ENCODE measurements at regions not wholly inside any gene's neighbourhood (a gene's known extent, or its start where the extent isn't known, plus 50 kb on each side); places are given as distances from the start of the nearest gene placed in this dataset.

- DNase-seq (no peak), ATAC-seq (replicated peaks in 1 of 2) (no peak)
- Mint-ChIP-seq H3K4me1 (ENCODE audit: low read depth) (no peaks in the 10 kb centered on the region), H3K36me3 (ENCODE audit: insufficient read depth in 2 of 2) (no peaks in the 10 kb centered on the region), H3K27me3 (ENCODE audit: low read depth) (peaks cover 19% of the 10 kb centered on the region), H3K9me3 (no peaks in the 10 kb centered on the region), H3K4me3 (no peak overlapping the region), H3K27ac (no peak overlapping the region)
Measured at GRCh38 chr9:19618816-19619215, 170.0 kb downstream of the SLC24A2 start.

- Mint-ChIP-seq H3K9me3 (peaks cover 0 to 2% of the 10 kb centered on the region in 2 donors), H3K4me3 (no peak overlapping the region), H3K36me3 (ENCODE audit: insufficient read depth in 2 of 2) (no peaks in the 10 kb centered on the region), H3K27me3 (ENCODE audit: low read depth) (peaks cover 24% of the 10 kb centered on the region), H3K4me1 (ENCODE audit: low read depth) (no peaks in the 10 kb centered on the region), H3K27ac (no peak overlapping the region)
- DNase-seq (no peak), ATAC-seq (replicated peaks in 1 of 2) (no peak)
Measured at GRCh38 chr9:19615036-19615624, 173.7 kb downstream of the SLC24A2 start.

GRCh38 chr9:19614294-19614693, 174.5 kb downstream of the SLC24A2 start:
- no peak for DNase-seq
- H3K4me3 Mint-ChIP-seq, result no peak overlapping the region
- H3K9me3 Mint-ChIP-seq, result peaks cover 0 to 2% of the 10 kb centered on the region in 2 donors
- no peaks in the 10 kb centered on the region for H3K36me3 Mint-ChIP-seq (ENCODE audit: insufficient read depth in 2 of 2)
- peaks cover 25% of the 10 kb centered on the region for H3K27me3 Mint-ChIP-seq (ENCODE audit: low read depth)
- no peaks in the 10 kb centered on the region for H3K4me1 Mint-ChIP-seq (ENCODE audit: low read depth)
- no peak for ATAC-seq (replicated peaks in 1 of 2)
- no peak overlapping the region for H3K27ac Mint-ChIP-seq

- ATAC-seq (replicated peaks in 1 of 2), result no peak
- no peak overlapping the region for H3K27ac Mint-ChIP-seq
- peaks cover 0 to 4% of the 10 kb centered on the region in 2 donors for H3K9me3 Mint-ChIP-seq
Measured at GRCh38 chr9:19600538-19600937, 188.3 kb downstream of the SLC24A2 start.

GRCh38 chr9:19598722-19599121, 189.9 kb downstream of the ACER2 start:
- peaks cover 22% of the 10 kb centered on the region for H3K27me3 Mint-ChIP-seq (ENCODE audit: low read depth)
- no peaks in the 10 kb centered on the region for H3K4me1 Mint-ChIP-seq (ENCODE audit: low read depth)
- no peak overlapping the region for H3K4me3 Mint-ChIP-seq
- H3K36me3 Mint-ChIP-seq (ENCODE audit: insufficient read depth in 2 of 2), result no peaks in the 10 kb centered on the region
- ATAC-seq (replicated peaks in 1 of 2) (no peak), DNase-seq (no peak)
- H3K9me3 Mint-ChIP-seq, result peaks cover 0 to 4% of the 10 kb centered on the region in 2 donors
- no peak overlapping the region for H3K27ac Mint-ChIP-seq

More at GRCh38 chr9:19600538-19600937, 188.3 kb downstream of the SLC24A2 start:
- Mint-ChIP-seq H3K27me3 (ENCODE audit: low read depth) (peaks cover 24% of the 10 kb centered on the region), H3K4me3 (no peak overlapping the region), H3K4me1 (ENCODE audit: low read depth) (no peaks in the 10 kb centered on the region), H3K36me3 (ENCODE audit: insufficient read depth in 2 of 2) (no peaks in the 10 kb centered on the region)
- no peak for DNase-seq

- Mint-ChIP-seq H3K4me3 (no peak overlapping the region), H3K9me3 (peaks cover 0 to 4% of the 10 kb centered on the region in 2 donors), H3K4me1 (ENCODE audit: low read depth) (no peaks in the 10 kb centered on the region), H3K27ac (no peak overlapping the region), H3K27me3 (ENCODE audit: low read depth) (peaks cover 16% of the 10 kb centered on the region), H3K36me3 (ENCODE audit: insufficient read depth in 2 of 2) (no peaks in the 10 kb centered on the region)
- DNase-seq (no peak), ATAC-seq (replicated peaks in 1 of 2) (no peak)
Measured at GRCh38 chr9:19597176-19597575, 188.4 kb downstream of the ACER2 start.

- Mint-ChIP-seq H3K4me1 (ENCODE audit: low read depth) (no peaks in the 10 kb centered on the region), H3K27ac (no peak overlapping the region), H3K4me3 (no peak overlapping the region), H3K9me3 (peaks cover 0 to 4% of the 10 kb centered on the region in 2 donors), H3K27me3 (ENCODE audit: low read depth) (peaks cover 26% of the 10 kb centered on the region), H3K36me3 (ENCODE audit: insufficient read depth in 2 of 2) (no peaks in the 10 kb centered on the region)
- DNase-seq, result no peak
- no peak for ATAC-seq (replicated peaks in 1 of 2)
Measured at GRCh38 chr9:19595003-19595402, 186.2 kb downstream of the ACER2 start.

GRCh38 chr9:19587678-19588077, 178.9 kb downstream of the ACER2 start:
- Mint-ChIP-seq H3K9me3 (peaks cover 0 to 2% of the 10 kb centered on the region in 2 donors), H3K27me3 (ENCODE audit: low read depth) (peaks cover 17% of the 10 kb centered on the region), H3K4me1 (ENCODE audit: low read depth) (no peaks in the 10 kb centered on the region), H3K4me3 (no peak overlapping the region), H3K27ac (no peak overlapping the region), H3K36me3 (ENCODE audit: insufficient read depth in 2 of 2) (no peaks in the 10 kb centered on the region)
- ATAC-seq (replicated peaks in 1 of 2), result no peak
- DNase-seq, result no peak

- no peak for DNase-seq
- H3K27ac Mint-ChIP-seq, result no peak overlapping the region
- no peaks in the 10 kb centered on the region for H3K36me3 Mint-ChIP-seq (ENCODE audit: insufficient read depth in 2 of 2)
- H3K27me3 Mint-ChIP-seq (ENCODE audit: low read depth), result peaks cover 7% of the 10 kb centered on the region
- ATAC-seq (replicated peaks in 1 of 2), result no peak
- no peak overlapping the region for H3K4me3 Mint-ChIP-seq
- H3K4me1 Mint-ChIP-seq (ENCODE audit: low read depth), result no peaks in the 10 kb centered on the region
- H3K9me3 Mint-ChIP-seq, result no peaks in the 10 kb centered on the region
Measured at GRCh38 chr9:19583890-19584289, 175.1 kb downstream of the ACER2 start.

GRCh38 chr9:19577411-19577810, 168.6 kb downstream of the ACER2 start:
- Mint-ChIP-seq H3K4me3 (no peak overlapping the region), H3K27ac (no peak overlapping the region), H3K4me1 (ENCODE audit: low read depth) (no peaks in the 10 kb centered on the region), H3K27me3 (ENCODE audit: low read depth) (no peaks in the 10 kb centered on the region), H3K9me3 (peaks cover 0 to under 1% of the 10 kb centered on the region in 2 donors), H3K36me3 (ENCODE audit: insufficient read depth in 2 of 2) (no peaks in the 10 kb centered on the region)
- ATAC-seq (replicated peaks in 1 of 2) (no peak), DNase-seq (no peak)

GRCh38 chr9:19568946-19569345, 160.1 kb downstream of the ACER2 start:
- no peak for DNase-seq

GRCh38 chr9:19564396-19565061, 155.7 kb downstream of the ACER2 start:
- H3K36me3 Mint-ChIP-seq (ENCODE audit: insufficient read depth in 2 of 2), result no peaks in the 10 kb centered on the region
- no peaks in the 10 kb centered on the region for H3K4me1 Mint-ChIP-seq (ENCODE audit: low read depth)
- no peaks in the 10 kb centered on the region for H3K9me3 Mint-ChIP-seq
- H3K27me3 Mint-ChIP-seq (ENCODE audit: low read depth), result peaks cover 10% of the 10 kb centered on the region
- DNase-seq, result no peak
- no peak overlapping the region for H3K27ac Mint-ChIP-seq
- ATAC-seq (replicated peaks in 1 of 2), result no peak
- H3K4me3 Mint-ChIP-seq, result no peak overlapping the region

More at GRCh38 chr9:19568946-19569345, 160.1 kb downstream of the ACER2 start:
- no peak overlapping the region for H3K4me3 Mint-ChIP-seq
- H3K27ac Mint-ChIP-seq, result no peak overlapping the region
- peaks cover 10% of the 10 kb centered on the region for H3K27me3 Mint-ChIP-seq (ENCODE audit: low read depth)
- H3K4me1 Mint-ChIP-seq (ENCODE audit: low read depth), result no peaks in the 10 kb centered on the region
- ATAC-seq (replicated peaks in 1 of 2), result no peak
- peaks cover 0 to 1% of the 10 kb centered on the region in 2 donors for H3K9me3 Mint-ChIP-seq
- no peaks in the 10 kb centered on the region for H3K36me3 Mint-ChIP-seq (ENCODE audit: insufficient read depth in 2 of 2)

GRCh38 chr9:19555214-19555613, 146.4 kb downstream of the ACER2 start:
- no peak overlapping the region for H3K4me3 Mint-ChIP-seq

GRCh38 chr9:19554529-19554928, 145.7 kb downstream of the ACER2 start:
- H3K4me3 Mint-ChIP-seq, result no peak overlapping the region
- H3K9me3 Mint-ChIP-seq, result peaks cover 1% of the 10 kb centered on the region in 2 donors
- no peak for DNase-seq
- H3K27me3 Mint-ChIP-seq (ENCODE audit: low read depth), result peaks cover 23% of the 10 kb centered on the region
- no peaks in the 10 kb centered on the region for H3K36me3 Mint-ChIP-seq (ENCODE audit: insufficient read depth in 2 of 2)
- H3K27ac Mint-ChIP-seq, result no peak overlapping the region
- no peak for ATAC-seq (replicated peaks in 1 of 2)
- peaks cover 6% of the 10 kb centered on the region for H3K4me1 Mint-ChIP-seq (ENCODE audit: low read depth)

More at GRCh38 chr9:19555214-19555613, 146.4 kb downstream of the ACER2 start:
- Mint-ChIP-seq H3K4me1 (ENCODE audit: low read depth) (peaks cover 6% of the 10 kb centered on the region), H3K27me3 (ENCODE audit: low read depth) (peaks cover 18% of the 10 kb centered on the region), H3K27ac (no peak overlapping the region), H3K9me3 (peaks cover 1% of the 10 kb centered on the region in 2 donors), H3K36me3 (ENCODE audit: insufficient read depth in 2 of 2) (no peaks in the 10 kb centered on the region)
- peak in 1 of 2 donors; percentile 51 for ATAC-seq (replicated peaks in 1 of 2)
- no peak for DNase-seq

Data from activated T-cell treated with anti-CD3 and anti-CD28 coated beads, Interleukin-2, amount 50 U/mL, for 72 hours (primary cell).